ENCODE measurements at regions not wholly inside any gene's neighbourhood (a gene's known extent, or its start where the extent isn't known, plus 50 kb on each side); places are given as distances from the start of the nearest gene placed in this dataset.

GRCh38 chr3:6578526-6578925, 282.4 kb upstream of the GRM7 start:
- no peaks in the 10 kb centered on the region for H3K27me3 ChIP-seq (ENCODE audit: insufficient read depth, low read length, poor library complexity)
- H3K36me3 ChIP-seq (ENCODE audit: insufficient read depth, low read length): no peaks in the 10 kb centered on the region
- no peak overlapping the region for H3K9ac ChIP-seq (ENCODE audit: low read depth, low read length)
- TF ChIP-seq EZH2 (IDR thresholded peaks at IDR 0.05; ENCODE audit: borderline replicate concordance, low read depth, low read length, severe bottlenecking) (no peak), CTCF (IDR thresholded peaks at IDR 0.05; ENCODE audit: borderline replicate concordance, extremely low read depth, low read length, poor library complexity, severe bottlenecking) (no peak)
- H3K4me2 ChIP-seq (ENCODE audit: insufficient read depth, low read length): no peak overlapping the region
- H4K20me1 ChIP-seq (ENCODE audit: insufficient read depth, low read length): no peaks in the 10 kb centered on the region
- H3K9me3 ChIP-seq (ENCODE audit: insufficient read depth, low read length, severe bottlenecking): no peaks in the 10 kb centered on the region
- H3K4me3 ChIP-seq (ENCODE audit: low read depth in 1 of 2, low read length in 2 of 2): no peak overlapping the region
- no peak for DNase-seq
- H3K27ac ChIP-seq (ENCODE audit: low read length): no peak overlapping the region
- H2AFZ ChIP-seq (ENCODE audit: low read depth, low read length): no peak overlapping the region
- H3K79me2 ChIP-seq (ENCODE audit: insufficient read depth, low read length): no peaks in the 10 kb centered on the region
- H3K4me1 ChIP-seq (ENCODE audit: insufficient read depth, low read length): no peaks in the 10 kb centered on the region
- no peak for ATAC-seq (ENCODE audit: insufficient read depth, low read depth)

GRCh38 chr3:6580808-6581207, 280.1 kb upstream of the GRM7 start:
- Histone ChIP-seq H3K9me3 (ENCODE audit: insufficient read depth, low read length, severe bottlenecking) (no peaks in the 10 kb centered on the region), H3K79me2 (ENCODE audit: insufficient read depth, low read length) (no peaks in the 10 kb centered on the region)
- ATAC-seq (ENCODE audit: insufficient read depth, low read depth): no peak

GRCh38 chr3:6585360-6585759, 275.6 kb upstream of the GRM7 start:
- TF ChIP-seq CTCF (IDR thresholded peaks at IDR 0.05; ENCODE audit: borderline replicate concordance, extremely low read depth, low read length, poor library complexity, severe bottlenecking) (no peak), EZH2 (IDR thresholded peaks at IDR 0.05; ENCODE audit: borderline replicate concordance, low read depth, low read length, severe bottlenecking) (no peak)
- no peaks in the 10 kb centered on the region for H3K36me3 ChIP-seq (ENCODE audit: insufficient read depth, low read length)
- H3K4me3 ChIP-seq (ENCODE audit: low read depth in 1 of 2, low read length in 2 of 2): no peak overlapping the region
- no peaks in the 10 kb centered on the region for H3K9me3 ChIP-seq (ENCODE audit: insufficient read depth, low read length, severe bottlenecking)
- H3K79me2 ChIP-seq (ENCODE audit: insufficient read depth, low read length): no peaks in the 10 kb centered on the region
- H3K27me3 ChIP-seq (ENCODE audit: insufficient read depth, low read length, poor library complexity): no peaks in the 10 kb centered on the region
- ATAC-seq (ENCODE audit: insufficient read depth, low read depth) (no peak), DNase-seq (no peak)
- no peak overlapping the region for H2AFZ ChIP-seq (ENCODE audit: low read depth, low read length)
- no peaks in the 10 kb centered on the region for H4K20me1 ChIP-seq (ENCODE audit: insufficient read depth, low read length)
- no peak overlapping the region for H3K9ac ChIP-seq (ENCODE audit: low read depth, low read length)
- no peaks in the 10 kb centered on the region for H3K4me1 ChIP-seq (ENCODE audit: insufficient read depth, low read length)
- no peak overlapping the region for H3K27ac ChIP-seq (ENCODE audit: low read length)
- no peak overlapping the region for H3K4me2 ChIP-seq (ENCODE audit: insufficient read depth, low read length)

More at GRCh38 chr3:6580808-6581207, 280.1 kb upstream of the GRM7 start:
- no peaks in the 10 kb centered on the region for H3K4me1 ChIP-seq (ENCODE audit: insufficient read depth, low read length)
- no peaks in the 10 kb centered on the region for H4K20me1 ChIP-seq (ENCODE audit: insufficient read depth, low read length)
- no peak overlapping the region for H3K4me2 ChIP-seq (ENCODE audit: insufficient read depth, low read length)
- TF ChIP-seq CTCF (IDR thresholded peaks at IDR 0.05; ENCODE audit: borderline replicate concordance, extremely low read depth, low read length, poor library complexity, severe bottlenecking) (no peak), EZH2 (IDR thresholded peaks at IDR 0.05; ENCODE audit: borderline replicate concordance, low read depth, low read length, severe bottlenecking) (no peak)
- no peaks in the 10 kb centered on the region for H3K36me3 ChIP-seq (ENCODE audit: insufficient read depth, low read length)
- H3K9ac ChIP-seq (ENCODE audit: low read depth, low read length): no peak overlapping the region
- H3K27ac ChIP-seq (ENCODE audit: low read length): no peak overlapping the region
- no peak overlapping the region for H3K4me3 ChIP-seq (ENCODE audit: low read depth in 1 of 2, low read length in 2 of 2)
- no peak for DNase-seq
- no peak overlapping the region for H2AFZ ChIP-seq (ENCODE audit: low read depth, low read length)
- H3K27me3 ChIP-seq (ENCODE audit: insufficient read depth, low read length, poor library complexity): no peaks in the 10 kb centered on the region

GRCh38 chr3:6600237-6600636, 260.7 kb upstream of the GRM7 start:
- Histone ChIP-seq H2AFZ (ENCODE audit: low read depth, low read length) (no peak overlapping the region), H3K9me3 (ENCODE audit: insufficient read depth, low read length, severe bottlenecking) (no peaks in the 10 kb centered on the region), H3K36me3 (ENCODE audit: insufficient read depth, low read length) (no peaks in the 10 kb centered on the region), H3K79me2 (ENCODE audit: insufficient read depth, low read length) (no peaks in the 10 kb centered on the region), H3K4me3 (ENCODE audit: low read depth in 1 of 2, low read length in 2 of 2) (no peak overlapping the region), H3K9ac (ENCODE audit: low read depth, low read length) (no peak overlapping the region), H3K27me3 (ENCODE audit: insufficient read depth, low read length, poor library complexity) (no peaks in the 10 kb centered on the region), H3K4me2 (ENCODE audit: insufficient read depth, low read length) (no peak overlapping the region), H3K4me1 (ENCODE audit: insufficient read depth, low read length) (no peaks in the 10 kb centered on the region), H3K27ac (ENCODE audit: low read length) (no peak overlapping the region), H4K20me1 (ENCODE audit: insufficient read depth, low read length) (no peaks in the 10 kb centered on the region)
- TF ChIP-seq CTCF (IDR thresholded peaks at IDR 0.05; ENCODE audit: borderline replicate concordance, extremely low read depth, low read length, poor library complexity, severe bottlenecking) (no peak), EZH2 (IDR thresholded peaks at IDR 0.05; ENCODE audit: borderline replicate concordance, low read depth, low read length, severe bottlenecking) (no peak)
- no peak for ATAC-seq (ENCODE audit: insufficient read depth, low read depth)
- DNase-seq: no peak

Measured in DND-41 (cell line).